ENCODE measurements at regions not wholly inside any gene's neighbourhood (a gene's known extent, or its start where the extent isn't known, plus 50 kb on each side); places are given as distances from the start of the nearest gene placed in this dataset.
"Not testable (repeated sequence)": the region's sequence is repeated elsewhere in the genome, so short reads cannot be mapped to it uniquely, and the experiment has no call there.

GRCh38 chr2:89296820-89297398 lies 605.4 kb downstream of the RPIA start:
- DNase-seq (ENCODE audit: low read depth), result not testable (repeated sequence)

- not testable (repeated sequence) for DNase-seq (ENCODE audit: low read depth)
These were observed 607.7 kb downstream of the RPIA start for GRCh38 chr2:89299196-89299595.

- DNase-seq (ENCODE audit: low read depth), result not testable (repeated sequence)
These were observed 614.1 kb downstream of the RPIA start for GRCh38 chr2:89305623-89306022.

GRCh38 chr2:89306869-89307637 lies 615.6 kb downstream of the RPIA start:
- not testable (repeated sequence) for DNase-seq (ENCODE audit: low read depth)

GRCh38 chr2:89318990-89319389 lies 627.5 kb downstream of the RPIA start:
- not testable (repeated sequence) for DNase-seq (ENCODE audit: low read depth)

GRCh38 chr2:89325894-89326293 lies 634.4 kb downstream of the RPIA start:
- not testable (repeated sequence) for DNase-seq (ENCODE audit: low read depth)

GRCh38 chr2:89326455-89326854 lies 635.0 kb downstream of the RPIA start:
- DNase-seq (ENCODE audit: low read depth), result not testable (repeated sequence)

- not testable (repeated sequence) for DNase-seq (ENCODE audit: low read depth)
These were observed 637.3 kb downstream of the RPIA start for GRCh38 chr2:89328790-89329189.
